ENCODE measurements at regions not wholly inside any gene's neighbourhood (a gene's known extent, or its start where the extent isn't known, plus 50 kb on each side); places are given as distances from the start of the nearest gene placed in this dataset.

- H3K27me3 ChIP-seq (ENCODE audit: insufficient read depth, low read length), result peaks cover 9% of the 10 kb centered on the region
These were observed 217.6 kb downstream of the TMEM167A start for GRCh38 chr5:82859451-82860140.

GRCh38 chr5:82858151-82859025 lies 218.8 kb downstream of the TMEM167A start:
- no peak for DNase-seq (ENCODE audit: insufficient read length, low spot score, missing footprints)
- Histone ChIP-seq H4K20me1 (ENCODE audit: insufficient read depth, low read length) (no peaks in the 10 kb centered on the region), H3K4me1 (ENCODE audit: insufficient read depth, low read length) (no peaks in the 10 kb centered on the region), H3K4me3 (ENCODE audit: insufficient read depth, low read length) (no peak overlapping the region), H2AFZ (ENCODE audit: low read length) (no peak overlapping the region), H3K27me3 (ENCODE audit: insufficient read depth, low read length) (peaks cover 9% of the 10 kb centered on the region), H3K79me2 (ENCODE audit: insufficient read depth, low read length) (no peaks in the 10 kb centered on the region), H3K27ac (ENCODE audit: low read depth, low read length) (no peak overlapping the region), H3K9me3 (ENCODE audit: low read depth, low read length) (no peaks in the 10 kb centered on the region), H3K4me2 (ENCODE audit: insufficient read depth, low read length) (no peak overlapping the region), H3K36me3 (ENCODE audit: insufficient read depth, low read length) (no peaks in the 10 kb centered on the region)
- no peak for TF ChIP-seq CTCF (IDR thresholded peaks at IDR 0.05; ENCODE audit: extremely low read depth, low read depth, low read length)

More at GRCh38 chr5:82859451-82860140, 217.6 kb downstream of the TMEM167A start:
- Histone ChIP-seq H2AFZ (ENCODE audit: low read length) (no peak overlapping the region), H3K4me1 (ENCODE audit: insufficient read depth, low read length) (no peaks in the 10 kb centered on the region), H3K4me2 (ENCODE audit: insufficient read depth, low read length) (no peak overlapping the region), H3K36me3 (ENCODE audit: insufficient read depth, low read length) (no peaks in the 10 kb centered on the region), H3K27ac (ENCODE audit: low read depth, low read length) (no peak overlapping the region), H3K9me3 (ENCODE audit: low read depth, low read length) (no peaks in the 10 kb centered on the region), H3K79me2 (ENCODE audit: insufficient read depth, low read length) (no peaks in the 10 kb centered on the region), H4K20me1 (ENCODE audit: insufficient read depth, low read length) (no peaks in the 10 kb centered on the region), H3K4me3 (ENCODE audit: insufficient read depth, low read length) (no peak overlapping the region)
- TF ChIP-seq CTCF (IDR thresholded peaks at IDR 0.05; ENCODE audit: extremely low read depth, low read depth, low read length), result no peak
- no peak for DNase-seq (ENCODE audit: insufficient read length, low spot score, missing footprints)

- Histone ChIP-seq H3K79me2 (ENCODE audit: insufficient read depth, low read length) (no peaks in the 10 kb centered on the region), H3K4me1 (ENCODE audit: insufficient read depth, low read length) (no peaks in the 10 kb centered on the region), H3K36me3 (ENCODE audit: insufficient read depth, low read length) (no peaks in the 10 kb centered on the region), H2AFZ (ENCODE audit: low read length) (no peak overlapping the region), H4K20me1 (ENCODE audit: insufficient read depth, low read length) (no peaks in the 10 kb centered on the region), H3K4me3 (ENCODE audit: insufficient read depth, low read length) (no peak overlapping the region), H3K27ac (ENCODE audit: low read depth, low read length) (no peak overlapping the region), H3K4me2 (ENCODE audit: insufficient read depth, low read length) (no peak overlapping the region), H3K9me3 (ENCODE audit: low read depth, low read length) (no peaks in the 10 kb centered on the region), H3K27me3 (ENCODE audit: insufficient read depth, low read length) (peaks cover 13% of the 10 kb centered on the region)
- no peak for DNase-seq (ENCODE audit: insufficient read length, low spot score, missing footprints)
- no peak for TF ChIP-seq CTCF (IDR thresholded peaks at IDR 0.05; ENCODE audit: extremely low read depth, low read depth, low read length)
These were observed 221.2 kb downstream of the TMEM167A start for GRCh38 chr5:82855893-82856550.
